GM21786 (cell line): ENCODE measurements at regions not wholly inside any gene's neighbourhood (a gene's known extent, or its start where the extent isn't known, plus 50 kb on each side); places are given as distances from the start of the nearest gene placed in this dataset.
"Not testable (repeated sequence)": the region's sequence is repeated elsewhere in the genome, so short reads cannot be mapped to it uniquely, and the experiment has no call there.

Experiments
- ATAC-seq: cut with Tn5 transposase; IDR thresholded peaks from one replicate; pipeline ENCODE4 v1.9.1; 2021; ENCODE audit not compliant: unreplicated experiment

- no peak for ATAC-seq
Measured at GRCh38 chr18:79579807-79580497, 99.7 kb upstream of the CTDP1 start.

GRCh38 chr18:79580498-79581171 is 99.0 kb upstream of the CTDP1 start:
- ATAC-seq: no peak

- ATAC-seq: no peak
Measured at GRCh38 chr18:79581406-79581805, 98.2 kb upstream of the CTDP1 start.

DNA sequence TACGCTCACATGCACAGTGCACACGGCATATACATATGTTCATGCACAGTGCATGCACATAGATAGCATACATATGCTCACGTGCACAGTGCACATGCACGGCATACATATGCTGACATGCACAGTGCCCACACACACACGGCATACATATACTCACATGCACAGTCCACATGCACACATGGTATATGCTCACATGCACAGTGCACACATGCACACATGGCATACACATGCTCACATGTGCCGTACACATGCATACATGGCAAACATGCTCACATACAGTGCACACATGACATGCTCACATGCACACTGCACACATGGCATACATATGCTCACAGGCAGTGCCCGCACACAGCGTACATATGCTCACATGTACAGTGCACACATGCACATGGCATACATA is 97.7 kb upstream of the CTDP1 start:
- no peak for ATAC-seq

GRCh38 chr18:79582978-79583377 is 96.6 kb upstream of the CTDP1 start:
- ATAC-seq: no peak

DNA sequence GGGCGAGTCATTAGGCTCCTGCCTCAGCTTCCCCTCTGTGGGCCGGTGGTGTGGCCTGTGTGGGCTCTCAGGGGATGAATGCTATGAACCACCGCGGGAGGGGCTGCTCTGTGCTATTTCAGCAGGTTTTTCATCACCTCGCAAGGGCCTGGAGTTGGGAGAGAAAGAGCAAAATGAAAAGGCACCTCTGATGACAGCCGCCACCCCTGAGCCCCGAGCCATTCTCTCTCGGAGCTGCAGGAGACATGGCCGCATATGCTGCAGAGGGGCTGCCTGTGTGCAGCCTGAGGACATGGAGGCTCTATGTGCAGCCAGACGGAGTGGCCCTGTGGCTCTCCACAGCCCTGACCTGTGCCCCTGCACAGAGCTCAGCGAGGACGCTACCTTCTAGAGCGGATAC is 96.2 kb upstream of the CTDP1 start:
- ATAC-seq: no peak

DNA sequence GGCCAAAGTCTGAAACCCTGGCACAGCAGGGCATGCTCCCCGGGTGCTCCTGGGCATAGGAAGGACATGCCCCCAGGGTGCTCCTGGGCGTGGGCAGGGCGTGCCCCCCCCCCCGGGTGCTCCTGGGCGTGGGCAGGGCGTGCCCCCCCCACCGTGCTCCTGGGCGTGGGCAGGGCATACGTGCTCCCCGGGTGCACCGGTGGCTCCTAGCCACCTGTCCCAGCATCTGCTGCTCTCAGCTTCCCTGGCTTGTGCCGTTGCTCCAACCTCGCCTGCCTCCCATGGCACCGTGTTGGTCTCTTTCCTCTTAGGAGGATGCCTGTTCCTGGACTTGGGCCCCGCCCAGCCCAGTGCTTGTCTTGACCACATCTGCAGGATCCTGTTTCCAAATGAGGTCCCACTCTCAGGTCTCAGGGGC is 95.6 kb upstream of the CTDP1 start:
- no peak for ATAC-seq

GRCh38 chr18:79584491-79585394 is 94.9 kb upstream of the CTDP1 start:
- no peak for ATAC-seq

DNA sequence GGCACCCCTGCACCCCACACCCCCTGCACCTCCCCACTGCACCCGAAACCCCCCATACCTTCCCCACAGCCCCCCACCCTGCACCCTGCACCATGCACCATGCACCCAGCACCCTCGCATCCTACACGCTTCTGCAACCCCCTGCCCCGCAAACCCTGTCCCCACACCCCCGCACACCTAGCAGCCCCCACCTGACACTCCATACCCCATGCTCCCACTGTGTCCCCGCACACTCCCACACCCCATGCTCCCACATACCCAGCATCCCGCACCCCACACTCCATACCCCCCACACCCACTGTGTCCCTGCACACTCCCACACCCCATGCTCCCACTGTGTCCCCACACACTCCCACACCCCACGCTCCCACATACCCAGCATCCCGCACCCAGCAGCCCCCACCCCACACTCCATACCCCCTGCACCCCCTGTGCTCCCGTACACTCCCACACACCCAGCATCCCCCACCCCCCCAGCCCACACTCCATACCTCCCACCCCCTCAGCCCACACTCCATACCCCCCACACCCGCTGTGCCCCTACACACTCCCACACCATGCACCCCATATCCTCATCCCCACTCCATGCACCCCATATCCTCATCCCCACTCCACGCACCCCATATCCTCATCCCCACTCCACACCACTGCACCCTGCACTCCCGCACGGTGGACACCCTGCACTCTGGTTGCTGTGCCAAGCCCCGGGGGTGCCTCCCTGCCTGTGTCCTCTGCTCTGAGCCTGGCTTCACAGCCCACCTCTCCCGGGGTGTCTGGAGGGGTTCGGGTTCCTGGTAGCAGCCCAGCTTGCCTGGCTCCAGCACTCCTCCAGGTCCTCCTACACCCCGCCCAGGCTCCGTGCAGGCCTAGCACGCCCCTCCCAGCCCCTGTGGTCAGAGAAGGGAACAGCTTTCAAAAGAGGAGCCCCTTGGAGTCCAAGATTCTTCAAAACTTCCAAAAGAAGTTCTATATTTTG is 93.9 kb upstream of the CTDP1 start:
- ATAC-seq: no peak

- no peak for ATAC-seq
Measured at GRCh38 chr18:79586436-79587225, 93.0 kb upstream of the CTDP1 start.

- no peak for ATAC-seq
Measured at GRCh38 chr18:79587226-79587741, 92.3 kb upstream of the CTDP1 start.

- no peak for ATAC-seq
Measured at GRCh38 chr18:79587779-79588635, 91.6 kb upstream of the CTDP1 start.

- ATAC-seq: no peak
Measured at GRCh38 chr18:79588636-79589481, 90.7 kb upstream of the CTDP1 start.

- no peak for ATAC-seq
Measured at GRCh38 chr18:79589601-79590091, 90.0 kb upstream of the CTDP1 start.

- no peak for ATAC-seq
Measured at GRCh38 chr18:79590191-79591031, 89.2 kb upstream of the CTDP1 start.

DNA sequence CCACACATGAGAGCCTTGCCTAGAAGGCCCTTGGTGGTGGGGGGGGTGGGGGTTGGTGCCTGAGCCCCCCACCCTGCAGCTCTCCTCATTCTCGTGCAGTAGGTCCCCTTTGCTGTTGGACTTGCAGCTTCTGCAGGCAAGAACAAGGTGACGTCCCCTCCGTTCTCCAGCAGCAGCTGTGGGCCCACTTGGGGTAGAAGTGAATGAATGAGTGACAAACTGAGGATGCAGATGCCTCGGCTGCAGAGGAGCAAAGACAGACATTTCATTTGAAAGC is 88.6 kb upstream of the CTDP1 start:
- no peak for ATAC-seq

DNA sequence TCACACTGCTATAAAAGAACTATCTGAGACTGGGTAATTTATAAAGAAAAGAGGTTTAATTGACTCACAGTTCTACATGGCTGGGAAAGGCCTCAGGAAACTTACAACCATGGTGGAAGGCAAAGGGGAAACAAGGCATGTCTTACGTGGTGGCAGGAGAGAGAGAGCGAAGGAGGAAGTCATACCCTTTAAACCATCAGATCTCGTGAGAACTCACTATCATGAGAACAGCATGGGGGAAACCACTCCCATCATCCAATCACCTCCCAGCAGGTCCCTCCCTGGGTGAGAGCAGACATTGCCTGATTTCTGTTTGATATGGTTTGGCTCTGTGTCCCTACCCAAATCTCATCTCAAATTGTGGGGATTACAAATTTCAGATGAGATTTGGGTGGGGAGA is 86.9 kb upstream of the CTDP1 start:
- not testable (repeated sequence) for ATAC-seq
